NT2/D1 (cell line): ENCODE measurements at regions not wholly inside any gene's neighbourhood (a gene's known extent, or its start where the extent isn't known, plus 50 kb on each side); places are given as distances from the start of the nearest gene placed in this dataset.
"Not testable (repeated sequence)": the region's sequence is repeated elsewhere in the genome, so short reads cannot be mapped to it uniquely, and the experiment has no call there.

Experiments
- DNase-seq: peaks from one replicate; pipeline ENCODE4 v3.0.0-alpha.2; 2011; ENCODE audit warnings: low read depth, low spot score
- H3K27me3 ChIP-seq: 2 replicates; pipeline ENCODE4 v1.6.0; 2011; ENCODE audit warnings: mild to moderate bottlenecking; ENCODE audit not compliant: insufficient read length, insufficient read depth
- H3K36me3 ChIP-seq: 2 replicates; pipeline ENCODE4 v1.6.1; 2011; ENCODE audit warnings: mild to moderate bottlenecking, low read length, mixed read lengths; ENCODE audit not compliant: insufficient read depth, insufficient read length
- H3K4me1 ChIP-seq: 2 replicates; pipeline ENCODE4 v1.5.1; 2011; ENCODE audit not compliant: insufficient read depth, insufficient read length
- H3K4me3 ChIP-seq: 2 replicates; pipeline ENCODE4 v1.5.1; 2011; ENCODE audit warnings: low read depth; ENCODE audit not compliant: insufficient read length
- H3K9ac ChIP-seq: 2 replicates; pipeline ENCODE4 v1.6.0; 2011; ENCODE audit warnings: low read depth; ENCODE audit not compliant: insufficient read length
- H3K9me3 ChIP-seq: 2 replicates; pipeline ENCODE4 v1.5.1; 2011; ENCODE audit warnings: mild to moderate bottlenecking, low read length; ENCODE audit not compliant: insufficient read depth
- SUZ12 ChIP-seq: IDR thresholded peaks from 2 replicates; pipeline ENCODE4 v1.6.1; 2011; ENCODE audit not compliant: insufficient read length, insufficient read depth; ENCODE audit errors: extremely low read depth
- YY1 ChIP-seq: IDR thresholded peaks from 2 replicates; pipeline ENCODE4 v1.6.1; 2011; ENCODE audit not compliant: insufficient read length, insufficient read depth
- ZNF274 ChIP-seq: IDR thresholded peaks from 2 replicates; pipeline ENCODE4 v1.6.1; 2011; ENCODE audit warnings: mild to moderate bottlenecking, low read depth, low read length

DNA sequence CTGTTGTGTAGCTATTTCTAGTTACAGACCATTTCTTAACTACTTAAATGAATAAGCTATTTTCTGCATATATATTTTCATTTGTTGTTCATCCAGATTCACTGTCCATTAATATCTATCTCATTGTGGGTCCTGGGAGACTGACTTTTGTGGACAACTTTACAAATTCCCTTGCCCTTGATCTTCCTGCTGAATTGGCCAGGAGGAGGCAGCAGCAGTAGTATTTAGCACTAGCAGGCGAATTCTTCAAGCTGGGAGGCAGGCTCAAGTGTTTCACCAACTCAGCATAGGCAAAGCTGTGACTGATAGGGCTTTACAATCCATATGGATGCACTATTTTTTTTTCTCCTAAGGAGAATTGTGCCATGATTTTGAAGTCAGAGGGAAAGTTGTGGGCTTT lies 461.0 kb upstream of the NRG3 start:
- no peaks in the 10 kb centered on the region for H3K27me3 ChIP-seq
- no peaks in the 10 kb centered on the region for H3K9me3 ChIP-seq
- TF ChIP-seq ZNF274: no peak
- no peak for TF ChIP-seq YY1
- no peak for TF ChIP-seq SUZ12
- H3K4me3 ChIP-seq: no peak overlapping the region
- no peak overlapping the region for H3K9ac ChIP-seq
- H3K36me3 ChIP-seq: no peaks in the 10 kb centered on the region
- peak; percentile 27 for DNase-seq
- no peaks in the 10 kb centered on the region for H3K4me1 ChIP-seq

DNA sequence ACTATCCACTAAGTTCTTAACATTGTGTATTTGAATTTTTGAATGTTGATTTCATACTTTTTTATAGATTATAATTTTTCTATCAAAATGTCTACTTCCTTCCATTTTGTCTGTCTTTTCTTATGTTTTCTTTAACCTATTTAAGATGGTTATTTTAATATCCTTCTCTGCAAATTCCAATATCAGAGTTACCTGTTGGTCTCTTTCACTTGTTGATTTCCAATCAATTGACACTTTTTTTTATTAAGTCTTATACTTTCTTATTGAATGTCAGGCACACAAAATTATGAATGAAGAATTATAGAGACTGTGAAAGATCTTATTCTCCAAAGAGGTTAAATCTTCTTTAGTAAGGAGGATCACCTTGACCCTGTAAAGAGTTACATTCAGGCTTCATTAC lies 448.3 kb upstream of the NRG3 start:
- no peaks in the 10 kb centered on the region for H3K4me1 ChIP-seq
- H3K4me3 ChIP-seq: no peak overlapping the region
- no peak for DNase-seq
- no peaks in the 10 kb centered on the region for H3K9me3 ChIP-seq
- no peak for TF ChIP-seq SUZ12
- TF ChIP-seq YY1: no peak
- TF ChIP-seq ZNF274: no peak
- H3K9ac ChIP-seq: no peak overlapping the region
- no peaks in the 10 kb centered on the region for H3K36me3 ChIP-seq
- H3K27me3 ChIP-seq: no peaks in the 10 kb centered on the region

DNA sequence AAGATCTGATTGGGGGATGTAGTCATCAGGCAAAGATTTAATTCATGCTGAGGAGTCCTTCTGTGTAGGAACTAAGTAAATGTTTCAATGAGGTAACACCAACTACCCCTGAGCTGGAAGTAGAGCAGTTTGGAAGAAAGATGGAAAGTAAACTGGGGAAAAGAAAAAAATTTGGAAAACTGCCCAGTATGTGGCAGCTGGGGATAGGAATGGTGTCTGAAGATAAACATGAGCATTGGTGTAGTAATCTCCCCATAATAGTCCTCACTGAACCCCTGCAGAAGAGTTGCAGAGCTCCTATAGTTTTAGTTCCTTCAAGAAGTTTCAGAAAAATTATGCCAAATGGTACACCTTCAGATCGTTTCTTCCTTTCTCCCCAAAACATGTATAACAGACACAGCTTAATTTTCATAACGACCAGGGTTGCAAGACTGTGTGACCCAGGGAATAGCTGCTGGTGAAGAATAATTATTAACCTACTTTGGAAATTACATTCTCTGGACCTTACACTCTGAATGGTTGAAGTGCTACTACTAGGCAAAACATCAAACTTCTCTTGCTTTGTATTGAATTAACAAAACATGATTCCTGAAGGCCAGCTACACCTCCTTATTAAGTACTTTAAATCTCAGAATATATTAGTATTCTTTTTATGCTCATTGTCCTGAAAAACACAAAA lies 446.4 kb upstream of the NRG3 start:
- Histone ChIP-seq H3K9ac (no peak overlapping the region), H3K9me3 (no peaks in the 10 kb centered on the region), H3K27me3 (no peaks in the 10 kb centered on the region), H3K4me1 (no peaks in the 10 kb centered on the region), H3K36me3 (no peaks in the 10 kb centered on the region), H3K4me3 (no peak overlapping the region)
- no peak for DNase-seq
- TF ChIP-seq YY1 (no peak), SUZ12 (no peak), ZNF274 (no peak)

DNA sequence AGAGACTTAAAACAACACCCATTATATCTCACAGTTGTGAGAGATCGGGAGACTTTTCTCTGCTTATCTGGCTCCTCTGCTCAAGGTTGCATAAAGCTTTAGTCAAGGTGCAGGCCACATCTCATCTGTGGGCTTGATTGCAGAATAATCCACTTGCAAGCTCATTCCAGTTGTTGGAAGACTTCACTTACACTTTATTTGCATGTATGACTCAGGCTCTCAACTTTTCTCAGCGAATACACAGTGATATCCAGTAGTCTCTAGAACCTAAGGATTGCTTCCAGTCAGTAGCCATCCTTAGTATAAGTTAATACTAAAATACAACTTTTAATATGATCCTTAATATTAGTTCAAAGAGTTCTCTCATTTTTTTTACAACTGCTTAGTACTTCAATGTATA lies 435.5 kb upstream of the NRG3 start:
- H3K4me3 ChIP-seq: no peak overlapping the region
- no peak overlapping the region for H3K9ac ChIP-seq
- H3K36me3 ChIP-seq: no peaks in the 10 kb centered on the region
- H3K4me1 ChIP-seq: no peaks in the 10 kb centered on the region
- DNase-seq: no peak
- no peaks in the 10 kb centered on the region for H3K27me3 ChIP-seq
- no peak for TF ChIP-seq SUZ12
- no peak for TF ChIP-seq YY1
- TF ChIP-seq ZNF274: no peak
- no peaks in the 10 kb centered on the region for H3K9me3 ChIP-seq

DNA sequence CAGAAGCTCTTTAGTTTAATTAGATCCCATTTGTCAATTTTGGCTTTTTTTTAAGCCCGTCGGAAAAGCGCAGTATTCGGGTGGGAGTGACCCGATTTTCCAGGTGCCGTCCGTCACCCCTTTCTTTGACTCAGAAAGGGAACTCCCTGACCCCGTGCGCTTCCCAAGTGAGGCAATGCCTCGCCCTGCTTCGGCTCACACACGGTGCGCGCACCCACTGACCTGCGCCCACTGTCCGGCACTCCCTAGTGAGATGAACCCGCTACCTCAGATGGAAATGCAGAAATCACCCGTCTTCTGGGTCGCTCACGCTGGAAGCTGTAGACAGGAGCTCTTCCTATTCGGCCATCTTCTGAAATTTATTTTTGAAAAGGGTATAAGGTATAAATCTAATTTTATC lies 433.4 kb upstream of the NRG3 start:
- not testable (repeated sequence) for H3K4me3 ChIP-seq, DNase-seq

DNA sequence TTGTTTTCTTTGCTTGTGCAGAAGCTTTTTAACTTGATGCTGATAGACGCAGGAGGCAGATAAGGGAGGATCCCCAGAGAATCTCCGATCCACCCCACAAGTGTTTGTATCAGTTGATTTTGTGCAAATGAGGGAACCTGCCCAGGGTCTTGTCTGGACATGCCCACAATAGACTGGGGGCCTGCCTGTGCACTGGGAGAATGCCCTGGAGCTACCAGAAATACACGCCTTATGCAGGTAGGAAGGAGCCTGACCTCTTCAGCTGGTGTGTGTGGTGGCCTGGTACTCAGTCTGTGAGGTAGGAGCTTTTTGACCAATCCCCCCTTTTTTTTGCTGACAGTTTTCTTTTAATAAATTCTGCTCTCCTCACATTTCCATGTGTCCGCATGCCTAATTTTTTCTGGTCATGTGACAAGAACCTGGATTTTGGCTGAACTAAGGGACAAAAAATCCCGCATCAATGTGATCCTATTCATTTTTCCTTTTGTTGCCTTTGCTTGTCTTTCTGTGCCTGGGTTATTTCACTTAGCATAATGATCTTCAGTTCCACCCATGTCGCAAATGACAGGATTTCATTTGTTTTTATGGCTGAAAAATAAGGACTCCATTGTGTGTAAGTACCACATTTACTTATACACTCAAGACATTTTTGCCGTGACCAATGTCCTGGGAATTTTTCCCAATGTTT lies 430.6 kb upstream of the NRG3 start:
- Histone ChIP-seq H3K4me1 (no peaks in the 10 kb centered on the region), H3K4me3 (no peak overlapping the region), H3K27me3 (no peaks in the 10 kb centered on the region), H3K9ac (no peak overlapping the region), H3K36me3 (no peaks in the 10 kb centered on the region), H3K9me3 (no peaks in the 10 kb centered on the region)
- TF ChIP-seq SUZ12 (no peak), ZNF274 (no peak), YY1 (no peak)
- DNase-seq: no peak

More for the DNA sequence above, 433.4 kb upstream of the NRG3 start:
- not testable (repeated sequence) for H3K36me3 ChIP-seq, H3K27me3 ChIP-seq, H3K4me1 ChIP-seq, H3K9ac ChIP-seq, H3K9me3 ChIP-seq

DNA sequence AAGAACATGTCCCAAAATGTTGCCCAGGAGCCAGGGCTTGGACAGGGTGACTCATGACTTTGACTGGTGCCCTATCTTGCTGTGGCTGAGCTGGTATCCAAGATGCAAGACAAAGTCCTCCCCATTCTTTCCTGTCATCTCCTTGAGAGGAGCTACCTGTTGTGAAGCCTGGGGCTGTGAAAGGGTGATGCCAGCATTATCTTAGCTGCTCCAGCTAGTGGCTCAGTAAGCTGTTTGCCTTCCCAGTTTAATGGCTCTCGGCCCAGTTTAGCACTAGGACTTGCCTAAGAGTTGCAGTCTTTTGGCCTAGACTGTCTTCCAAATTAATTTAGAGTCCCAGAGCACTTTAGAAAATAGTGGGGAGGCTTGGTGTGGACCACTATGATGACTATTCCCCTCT lies 424.3 kb upstream of the NRG3 start:
- Histone ChIP-seq H3K4me1 (no peaks in the 10 kb centered on the region), H3K9me3 (no peaks in the 10 kb centered on the region), H3K9ac (no peak overlapping the region), H3K36me3 (no peaks in the 10 kb centered on the region), H3K4me3 (no peak overlapping the region), H3K27me3 (no peaks in the 10 kb centered on the region)
- no peak for TF ChIP-seq ZNF274
- no peak for TF ChIP-seq YY1
- TF ChIP-seq SUZ12: no peak
- DNase-seq: no peak
